Mammary epithelial cell (primary cell): ENCODE measurements at regions not wholly inside any gene's neighbourhood (a gene's known extent, or its start where the extent isn't known, plus 50 kb on each side); places are given as distances from the start of the nearest gene placed in this dataset.

Experiments used
- EZH2 ChIP-seq: IDR thresholded peaks from 2 replicates; pipeline ENCODE4 v1.6.1; 2012; ENCODE audit warnings: low read length, inconsistent platforms, borderline replicate concordance
- TF ChIP-seq, protein P1 (sequence below), 2 donors: IDR thresholded peaks in 1 of 2; conservative IDR thresholded peaks in 1 of 2; 2 replicates each; pipeline ENCODE4 v1.5.1; 2011 to 2012; ENCODE audit warnings: inconsistent platforms in 2 of 2, low read length in 2 of 2, mild to moderate bottlenecking in 2 of 2, control low read depth in 1 of 2, low read depth in 1 of 2; ENCODE audit not compliant: insufficient read depth in 1 of 2; ENCODE audit errors: extremely low read depth in 1 of 2

GRCh38 chr6:105692613-105693215 lies 289.8 kb upstream of the PREP start:
- TF ChIP-seq, protein P1, sequence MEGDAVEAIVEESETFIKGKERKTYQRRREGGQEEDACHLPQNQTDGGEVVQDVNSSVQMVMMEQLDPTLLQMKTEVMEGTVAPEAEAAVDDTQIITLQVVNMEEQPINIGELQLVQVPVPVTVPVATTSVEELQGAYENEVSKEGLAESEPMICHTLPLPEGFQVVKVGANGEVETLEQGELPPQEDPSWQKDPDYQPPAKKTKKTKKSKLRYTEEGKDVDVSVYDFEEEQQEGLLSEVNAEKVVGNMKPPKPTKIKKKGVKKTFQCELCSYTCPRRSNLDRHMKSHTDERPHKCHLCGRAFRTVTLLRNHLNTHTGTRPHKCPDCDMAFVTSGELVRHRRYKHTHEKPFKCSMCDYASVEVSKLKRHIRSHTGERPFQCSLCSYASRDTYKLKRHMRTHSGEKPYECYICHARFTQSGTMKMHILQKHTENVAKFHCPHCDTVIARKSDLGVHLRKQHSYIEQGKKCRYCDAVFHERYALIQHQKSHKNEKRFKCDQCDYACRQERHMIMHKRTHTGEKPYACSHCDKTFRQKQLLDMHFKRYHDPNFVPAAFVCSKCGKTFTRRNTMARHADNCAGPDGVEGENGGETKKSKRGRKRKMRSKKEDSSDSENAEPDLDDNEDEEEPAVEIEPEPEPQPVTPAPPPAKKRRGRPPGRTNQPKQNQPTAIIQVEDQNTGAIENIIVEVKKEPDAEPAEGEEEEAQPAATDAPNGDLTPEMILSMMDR (conservative IDR thresholded peaks at IDR 0.05 in 1 of 2, IDR thresholded peaks at IDR 0.05 in 1 of 2; ENCODE audit: extremely low read depth in 1 of 2, insufficient read depth in 1 of 2, low read depth in 1 of 2, low read length in 2 of 2) = no peak
- TF ChIP-seq EZH2 = no peak
